Fibroblast of skin of right quadriceps (primary cell): ENCODE measurements at regions not wholly inside any gene's neighbourhood (a gene's known extent, or its start where the extent isn't known, plus 50 kb on each side); places are given as distances from the start of the nearest gene placed in this dataset.
"Not testable (repeated sequence)": the region's sequence is repeated elsewhere in the genome, so short reads cannot be mapped to it uniquely, and the experiment has no call there.

Experiments used
- DNase-seq: peaks from one replicate; pipeline ENCODE4 v3.0.0-alpha.2; 2013

- DNase-seq, result no peak
Observed at GRCh38 chr2:171266102-171266501, 105.4 kb upstream of the TLK1 start.

- not testable (repeated sequence) for DNase-seq
Observed at GRCh38 chr2:171261529-171261928, 100.8 kb upstream of the TLK1 start.

DNA sequence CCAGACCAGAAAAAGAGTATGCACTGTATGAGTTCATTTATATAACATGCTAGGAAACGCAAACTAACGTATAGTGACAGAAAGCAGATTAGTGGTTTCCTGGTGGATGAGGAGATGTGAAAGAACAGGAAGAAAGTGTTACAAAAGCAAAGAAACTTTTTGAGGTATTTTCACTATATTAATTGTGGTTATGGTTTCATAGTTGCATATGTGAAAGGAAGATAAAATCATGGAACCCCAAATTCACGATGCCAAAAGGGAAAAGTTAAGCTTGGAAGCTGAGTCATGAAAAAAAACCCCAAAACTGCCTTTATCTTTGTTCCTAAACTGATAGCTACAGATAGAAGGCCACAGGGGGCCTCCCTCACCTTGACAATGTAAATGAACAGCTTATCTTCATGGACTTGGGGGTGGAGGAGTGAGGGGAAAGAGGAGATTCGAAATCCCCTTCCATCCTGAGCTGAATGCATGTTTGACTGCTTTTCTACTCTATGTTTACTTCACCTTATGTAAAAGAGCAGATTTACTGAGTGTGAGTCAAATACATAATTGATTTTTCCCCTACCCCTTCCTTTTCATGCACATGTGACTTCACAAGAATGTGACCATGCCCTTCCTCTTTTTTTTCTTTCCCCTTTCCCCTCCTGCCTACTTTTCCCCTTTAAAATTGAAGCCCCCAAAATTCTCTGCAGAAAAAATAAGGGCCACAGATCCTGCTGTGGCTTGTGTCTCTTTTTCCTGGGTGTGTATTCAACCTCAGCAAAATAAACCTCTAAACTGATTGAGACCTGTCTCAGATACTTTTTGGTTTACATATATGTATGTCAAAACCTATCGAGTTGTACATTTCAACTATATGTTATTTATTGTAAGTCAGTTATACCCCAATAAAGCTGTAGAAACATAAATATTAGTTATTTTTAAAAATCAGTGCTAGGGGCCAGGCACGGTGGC lies 100.1 kb upstream of the TLK1 start:
- no peak for DNase-seq

- no peak for DNase-seq
Observed at GRCh38 chr2:171254666-171255065, 94.0 kb upstream of the TLK1 start.

DNA sequence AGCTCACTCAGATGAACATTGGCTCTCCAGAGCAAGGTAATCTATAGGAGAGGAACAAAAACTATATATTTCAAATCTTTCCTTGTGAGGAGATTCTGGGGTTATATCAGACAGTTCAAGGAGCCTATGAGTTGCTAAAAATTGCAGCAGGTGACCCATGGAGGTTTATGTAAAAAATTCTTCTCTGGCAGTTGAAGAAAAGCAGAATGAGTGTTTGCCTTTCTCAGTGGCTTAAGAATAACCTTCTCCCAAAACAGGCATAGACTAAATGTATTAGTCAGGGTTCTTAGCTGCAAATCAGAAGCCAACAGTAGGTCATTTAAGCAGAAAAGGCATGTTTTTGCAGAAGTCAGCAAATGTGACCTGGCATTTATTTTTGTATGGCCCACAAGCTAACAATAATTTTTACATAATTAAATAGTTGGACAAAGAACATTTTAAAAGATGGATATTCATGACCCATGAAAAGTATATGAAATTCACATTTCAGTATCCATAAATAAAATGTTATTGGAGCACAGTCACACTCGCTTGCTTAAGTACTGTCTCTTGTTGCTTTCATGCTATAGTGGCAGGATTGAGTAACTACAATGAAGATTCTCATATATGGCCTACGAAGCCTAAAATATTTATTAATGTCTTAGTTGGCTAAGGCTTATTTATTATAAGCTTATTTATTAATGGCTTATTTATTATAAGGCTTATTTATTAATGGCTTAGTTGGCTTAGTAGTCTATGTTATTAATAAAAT lies 93.4 kb upstream of the TLK1 start:
- DNase-seq, result no peak

GRCh38 chr2:171253279-171253678 lies 92.6 kb upstream of the TLK1 start:
- no peak for DNase-seq

DNA sequence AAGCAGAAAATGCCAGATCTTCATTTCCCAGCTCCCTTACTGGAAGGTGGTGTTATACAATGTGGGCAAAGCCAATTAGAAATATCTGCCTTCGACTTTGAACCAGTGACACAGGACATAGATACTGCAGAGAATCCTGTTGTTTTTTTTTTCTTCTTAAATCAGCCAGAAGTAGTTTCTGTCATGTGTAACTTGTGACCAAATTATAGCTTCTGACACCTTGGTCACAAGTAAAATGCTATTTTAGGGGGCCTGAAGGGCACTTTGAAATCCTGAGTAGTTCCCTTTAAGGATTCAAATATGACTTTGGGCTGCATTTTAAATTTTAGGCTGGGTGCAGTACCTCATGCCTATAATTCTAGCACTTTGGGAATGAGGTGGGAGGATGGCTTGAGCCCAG lies 89.0 kb upstream of the TLK1 start:
- DNase-seq, result no peak

GRCh38 chr2:171247741-171248662 lies 87.3 kb upstream of the TLK1 start:
- DNase-seq, result no peak

DNA sequence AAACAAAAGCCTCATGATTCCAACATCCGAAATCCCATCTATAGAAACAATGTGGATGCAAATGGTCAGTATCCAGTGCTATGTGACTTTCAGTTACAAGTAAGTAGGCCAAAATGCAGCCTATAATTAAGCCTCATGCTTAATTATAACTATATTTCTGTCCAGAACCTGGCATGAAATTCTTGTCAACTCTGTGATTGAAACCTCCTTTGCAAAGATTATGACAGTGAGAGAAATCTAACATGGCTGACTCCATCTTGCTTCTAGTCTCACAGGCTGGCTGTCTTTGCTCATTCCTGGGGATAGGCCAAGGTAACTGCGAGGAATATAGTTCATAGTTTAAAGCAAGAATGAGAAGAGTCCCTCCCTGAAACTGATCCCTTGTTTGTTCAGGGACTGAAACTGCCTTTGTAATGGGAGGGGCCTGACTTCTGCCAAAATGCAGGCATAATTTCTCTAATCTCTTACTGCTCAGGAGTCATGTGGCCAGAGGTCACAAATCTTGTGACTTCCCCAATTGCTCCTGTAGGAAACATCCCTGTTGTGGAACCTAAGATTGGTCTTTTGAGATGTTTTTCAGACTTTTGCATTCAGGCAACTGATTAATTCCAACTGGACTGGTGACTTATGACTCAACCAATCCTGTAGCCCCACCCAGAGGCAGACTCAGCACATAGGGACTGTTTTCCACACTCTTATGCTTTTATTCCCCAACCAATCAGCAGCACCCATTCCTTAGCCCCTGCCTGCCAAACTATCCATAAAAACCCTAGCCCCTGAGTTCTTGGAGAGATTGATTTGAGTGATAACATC lies 84.5 kb upstream of the TLK1 start:
- DNase-seq, result peak; percentile 15

DNA sequence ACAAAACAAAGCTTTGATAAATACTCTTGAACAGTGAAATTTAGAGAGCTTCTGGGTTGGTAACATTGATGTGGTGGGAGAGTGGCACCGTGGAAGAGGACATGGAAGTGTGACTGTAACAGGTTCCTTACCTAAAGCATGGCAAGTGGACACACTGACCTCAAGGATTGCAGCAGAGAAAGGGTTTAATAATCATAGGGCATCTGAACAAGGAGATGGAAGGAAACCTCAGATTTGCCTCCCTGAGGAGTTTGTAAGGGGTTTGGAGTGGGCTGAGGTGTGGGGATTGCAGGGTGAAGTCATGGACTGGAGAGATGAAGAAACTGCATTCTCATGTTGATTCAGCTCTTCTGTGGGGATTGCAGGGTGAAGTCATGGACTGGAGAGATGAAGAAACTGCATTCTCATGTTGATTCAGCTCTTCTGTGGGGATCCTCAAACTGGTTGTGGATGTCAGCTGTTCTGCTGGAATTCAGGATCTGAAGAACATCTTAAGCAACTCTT lies 83.8 kb upstream of the TLK1 start:
- peak; percentile 24 for DNase-seq

GRCh38 chr2:171241771-171242170 lies 81.1 kb upstream of the TLK1 start:
- no peak for DNase-seq

DNA sequence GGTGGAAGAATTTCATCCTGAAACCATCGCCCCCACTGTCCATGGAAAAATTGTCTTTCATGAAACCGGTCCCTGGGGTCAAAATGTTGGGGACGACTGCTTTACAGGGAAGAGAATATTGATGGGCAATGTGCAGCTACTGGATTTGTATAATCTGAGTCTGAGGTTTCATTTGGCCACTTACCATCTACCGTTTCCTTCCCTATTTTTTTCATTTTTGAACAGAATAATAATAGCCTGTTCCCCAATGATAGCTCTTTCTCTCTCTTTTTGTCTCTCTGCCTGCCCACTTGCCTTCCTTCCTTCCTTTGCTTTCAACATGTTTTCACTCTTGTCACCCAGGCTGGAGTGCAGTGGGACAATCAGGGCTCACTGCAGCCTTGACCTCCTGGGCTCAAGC lies 78.3 kb upstream of the TLK1 start:
- no peak for DNase-seq

- DNase-seq, result no peak
Observed at GRCh38 chr2:171237751-171238505, 77.2 kb upstream of the TLK1 start.

- DNase-seq, result no peak
Observed at GRCh38 chr2:171235262-171235881, 74.7 kb upstream of the TLK1 start.

GRCh38 chr2:171230176-171230575 lies 69.5 kb upstream of the TLK1 start:
- DNase-seq, result no peak

DNA sequence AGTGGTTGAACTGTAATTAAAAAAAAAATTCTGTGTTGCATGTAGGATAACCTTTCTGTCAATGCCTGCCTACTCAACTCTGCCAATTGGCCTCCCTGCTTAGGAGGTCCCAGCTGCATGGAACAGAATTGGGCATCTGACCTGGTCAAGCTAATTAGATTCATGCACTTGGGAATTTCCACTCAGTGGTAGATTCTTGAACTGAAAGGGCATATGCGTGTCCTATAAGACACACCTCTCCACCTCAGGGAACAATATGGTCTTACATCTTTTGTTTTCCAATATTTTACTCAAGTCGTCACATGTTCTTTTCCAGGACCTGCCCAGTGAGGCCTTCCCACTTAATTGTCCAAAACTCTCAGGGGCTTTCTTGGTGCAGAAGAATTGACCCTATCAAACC lies 68.1 kb upstream of the TLK1 start:
- DNase-seq, result no peak

GRCh38 chr2:171227066-171227782 lies 66.5 kb upstream of the TLK1 start:
- no peak for DNase-seq

- DNase-seq, result no peak
Observed at GRCh38 chr2:171226461-171226860, 65.8 kb upstream of the TLK1 start.

DNA sequence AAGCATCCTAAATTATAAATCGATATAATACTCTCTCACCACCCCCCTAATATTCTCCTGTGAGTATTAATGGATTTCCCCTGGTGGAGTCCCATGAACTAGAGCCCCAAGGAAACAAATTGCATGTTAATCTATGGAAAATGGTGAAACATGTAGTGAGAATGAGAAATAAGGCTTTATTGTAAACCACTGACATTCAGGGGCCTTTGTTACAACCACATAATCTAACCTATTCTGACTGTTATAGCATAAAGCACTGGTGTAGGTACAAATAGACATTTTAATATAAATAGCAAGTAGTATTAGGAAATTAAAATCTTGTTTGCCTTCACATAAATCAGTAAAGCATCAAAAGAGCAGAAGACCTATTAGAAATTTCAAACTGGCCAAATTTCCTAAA lies 65.3 kb upstream of the TLK1 start:
- no peak for DNase-seq
